Stomach (tissue), 8 donors: ENCODE measurements at regions not wholly inside any gene's neighbourhood (a gene's known extent, or its start where the extent isn't known, plus 50 kb on each side); places are given as distances from the start of the nearest gene placed in this dataset.

Source experiments
- DNase-seq, 2 donors: peaks; one replicate each; pipeline versions ENCODE4 v3.0.0 to v3.0.0-alpha.2; 2013 to 2019
- H3K27ac ChIP-seq, 5 donors: fragments of 200-600 bp in 4 of 5; sonication (generic) in 4 of 5; one replicate each; pipeline ENCODE4 v1.5.1; 2013 to 2019; ENCODE audit warnings: mild to moderate bottlenecking in 1 of 5, moderate library complexity in 1 of 5
- H3K27me3 ChIP-seq, 3 donors: fragments of 200-600 bp; sonication (generic); one replicate each; pipeline ENCODE4 v1.5.1; 2017 to 2019; ENCODE audit warnings: mixed run types in 1 of 3
- H3K36me3 ChIP-seq, 4 donors: fragments of 200-600 bp; sonication (generic); 1 replicate in 3 of 4; 2 replicates in 1 of 4; pipeline ENCODE4 v1.5.1; 2016 to 2019
- H3K4me1 ChIP-seq, 4 donors: fragments of 200-600 bp; sonication (generic); one replicate each; pipeline ENCODE4 v1.5.1; 2016 to 2019
- H3K4me3 ChIP-seq, 4 donors: fragments of 200-600 bp; sonication (generic) in 3 of 4; one replicate each; pipeline ENCODE4 v1.5.1; 2016 to 2019; ENCODE audit warnings: mild to moderate bottlenecking in 1 of 4
- H3K9me3 ChIP-seq, 4 donors: fragments of 200-600 bp; sonication (generic); one replicate each; pipeline ENCODE4 v1.5.1; 2016 to 2019
- CTCF ChIP-seq, 7 experiments: fragments of 450-650 bp in 4 of 7; fragments of 200-600 bp in 3 of 7; sonication (generic) in 3 of 7; IDR thresholded peaks; one replicate each; pipeline ENCODE4 v1.5.1; 2016 to 2019; ENCODE audit warnings: antibody characterized with exemption in 7 of 7, control low read depth in 2 of 7, mild to moderate bottlenecking in 1 of 7
- EP300 ChIP-seq: sonication (generic); formaldehyde crosslinking; IDR thresholded peaks from one replicate; pipeline ENCODE4 v1.6.1; 2017; ENCODE audit warnings: antibody characterized with exemption
- POLR2A ChIP-seq, 4 donors: fragments of 450-650 bp; IDR thresholded peaks; one replicate each; pipeline ENCODE4 v1.6.1; 2016; ENCODE audit warnings: antibody characterized with exemption in 4 of 4, control low read depth in 2 of 4, mild to moderate bottlenecking in 1 of 4, moderate library complexity in 1 of 4
- POLR2AphosphoS5 ChIP-seq, 3 donors: sonication (generic); formaldehyde crosslinking; IDR thresholded peaks; one replicate each; pipeline ENCODE4 v1.6.1; 2016; ENCODE audit warnings: antibody characterized with exemption in 3 of 3
- WGBS, 5 donors: extraction: QIAGEN DNeasy Blood & Tissue Kit in 3 of 5; methylation state at CpG; one replicate each; pipeline versions ENCODE4 v1.1.5 to v1.1.7; 2013 to 2018; 5-methylcytosine and 5-hydroxymethylcytosine counted together
- intact Hi-C: fragments of 100-400 bp; cut with DNase I; formaldehyde crosslinking; loops from one replicate; pipeline ENCODE4 v1.15.1; 2023; ENCODE audit warnings: low total_unique reads
- donor health status: healthy with polysubstance abuse.
- donor health status: Bipolar disorder and iron deficiency.
- donor health status: healthy.

DNA sequence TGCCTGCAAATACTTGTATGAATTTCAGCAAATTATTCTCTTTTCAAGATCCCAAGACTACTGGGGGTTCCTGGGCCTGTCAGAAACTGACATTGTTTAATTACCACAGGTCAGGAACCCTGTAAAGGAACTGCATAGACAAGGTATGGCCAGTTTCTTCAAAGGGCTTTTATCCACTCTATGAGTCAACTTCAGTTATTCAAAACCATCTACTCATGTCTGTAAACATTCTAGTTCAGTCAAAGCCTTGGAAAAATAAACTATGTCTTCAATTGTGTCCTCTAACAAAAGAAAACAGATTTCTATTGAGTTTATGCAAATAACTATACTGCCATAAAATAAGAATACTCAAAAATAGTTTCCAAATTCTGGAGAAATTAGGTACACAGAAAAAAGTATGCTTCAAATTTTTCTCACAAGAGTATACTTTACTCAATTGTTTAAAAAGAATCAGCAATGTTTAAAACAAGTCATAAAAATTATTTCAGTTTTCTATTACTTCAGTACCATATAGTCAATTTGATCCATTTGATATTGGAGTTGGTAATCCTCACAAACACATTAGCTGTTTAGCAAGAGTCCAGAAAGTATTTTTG, 486.4 kb upstream of the PCDH20 start:
- TF ChIP-seq CTCF (IDR thresholded peaks at IDR 0.05): no peak
- no peak for TF ChIP-seq EP300
- TF ChIP-seq POLR2AphosphoS5 (IDR thresholded peaks at IDR 0.05): no peak
- no peak for TF ChIP-seq POLR2A (IDR thresholded peaks at IDR 0.05)
- intact Hi-C loops: no loop called here
- no peaks in the 10 kb centered on the region for H3K4me1 ChIP-seq
- no peak overlapping the region for H3K4me3 ChIP-seq
- H3K27ac ChIP-seq: no peak overlapping the region
- H3K27me3 ChIP-seq: no peaks in the 10 kb centered on the region
- no peak for DNase-seq
- H3K9me3 ChIP-seq: no peaks in the 10 kb centered on the region
- no peaks in the 10 kb centered on the region for H3K36me3 ChIP-seq

DNA sequence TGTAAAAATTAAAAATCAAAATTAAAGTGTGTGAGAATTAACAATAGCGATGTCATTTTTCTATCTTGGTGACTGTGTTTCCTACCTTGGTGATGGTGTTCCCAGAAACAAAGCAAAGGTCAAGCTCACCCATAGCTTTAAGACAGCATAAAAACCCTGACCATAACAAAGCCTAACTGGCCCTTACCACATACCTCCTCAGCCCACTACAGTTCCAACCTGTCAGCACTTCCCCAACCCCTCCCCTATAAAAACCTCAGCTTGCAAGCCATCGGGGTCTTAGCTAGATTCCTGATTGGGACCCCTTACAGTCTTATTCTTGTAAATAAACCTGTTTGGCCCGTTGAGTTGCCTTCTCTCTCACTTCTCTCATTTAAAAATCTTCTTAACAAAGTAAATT, 484.4 kb upstream of the PCDH20 start:
- WGBS, 5 donors: 49 to 71% (median 54%) methylated on average over 3 of the region's 3 CpGs
- intact Hi-C loops: no loop called here
- H3K9me3 ChIP-seq: no peaks in the 10 kb centered on the region
- no peaks in the 10 kb centered on the region for H3K27me3 ChIP-seq
- no peak overlapping the region for H3K4me3 ChIP-seq
- H3K27ac ChIP-seq: no peak overlapping the region
- DNase-seq: no peak
- TF ChIP-seq POLR2A (IDR thresholded peaks at IDR 0.05) (no peak), CTCF (IDR thresholded peaks at IDR 0.05) (no peak), EP300 (no peak)
- no peaks in the 10 kb centered on the region for H3K4me1 ChIP-seq
- H3K36me3 ChIP-seq: no peaks in the 10 kb centered on the region

DNA sequence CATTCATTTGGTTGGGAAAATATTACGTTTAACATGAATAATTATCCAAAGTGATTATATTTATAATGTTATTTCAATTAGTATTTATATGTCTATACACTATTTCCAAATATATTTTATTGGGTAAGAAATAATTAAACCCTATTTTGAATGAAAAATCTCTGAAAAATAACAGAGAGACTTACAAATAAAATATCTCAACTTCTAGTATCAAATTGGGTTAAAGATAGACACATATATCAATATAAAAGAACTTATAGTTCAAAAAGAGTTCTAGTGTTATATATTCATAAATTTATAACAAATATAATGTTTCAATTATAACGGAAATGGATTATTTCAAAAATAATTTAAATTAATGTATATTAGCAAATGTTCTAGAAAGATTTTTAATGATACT, 482.6 kb upstream of the PCDH20 start:
- no peak for DNase-seq
- intact Hi-C loops: no loop called here
- H3K9me3 ChIP-seq: no peaks in the 10 kb centered on the region
- H3K4me3 ChIP-seq: no peak overlapping the region
- H3K27me3 ChIP-seq: no peaks in the 10 kb centered on the region
- no peaks in the 10 kb centered on the region for H3K36me3 ChIP-seq
- TF ChIP-seq POLR2AphosphoS5 (IDR thresholded peaks at IDR 0.05) (no peak), CTCF (IDR thresholded peaks at IDR 0.05) (no peak), EP300 (no peak), POLR2A (IDR thresholded peaks at IDR 0.05) (no peak)
- H3K27ac ChIP-seq: no peak overlapping the region
- H3K4me1 ChIP-seq: no peaks in the 10 kb centered on the region
- 58 to 95% (median 91%) methylated on average over 2 of the region's 2 CpGs for WGBS, 5 donors

DNA sequence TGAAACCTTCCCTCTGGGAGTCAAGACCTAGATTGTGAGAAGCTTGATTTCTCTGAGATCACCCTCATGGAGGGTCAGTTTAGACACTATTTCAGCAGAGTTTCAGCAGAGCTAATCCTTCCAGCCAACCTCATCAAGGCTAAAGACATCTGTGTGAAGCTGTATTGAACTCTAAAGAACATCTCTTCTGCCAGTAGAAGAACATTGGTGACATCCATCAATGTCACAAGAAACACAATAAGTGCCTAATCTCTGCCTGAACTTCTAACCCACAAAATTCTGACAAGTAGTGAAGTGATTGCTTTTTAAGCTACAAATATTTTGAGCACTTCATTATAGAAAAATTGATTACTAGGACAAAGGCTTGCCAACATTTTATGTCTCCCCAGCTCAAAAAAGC, 475.8 kb upstream of the PCDH20 start:
- Histone ChIP-seq H3K27me3 (no peaks in the 10 kb centered on the region), H3K4me3 (no peak overlapping the region), H3K4me1 (no peaks in the 10 kb centered on the region), H3K27ac (no peak overlapping the region), H3K36me3 (no peaks in the 10 kb centered on the region), H3K9me3 (no peaks in the 10 kb centered on the region)
- no peak for DNase-seq
- no peak for TF ChIP-seq POLR2A (IDR thresholded peaks at IDR 0.05)
- TF ChIP-seq POLR2AphosphoS5 (IDR thresholded peaks at IDR 0.05): no peak
- no peak for TF ChIP-seq EP300
- TF ChIP-seq CTCF (IDR thresholded peaks at IDR 0.05): no peak
- intact Hi-C loops: no loop called here
